ENCODE measurements at regions not wholly inside any gene's neighbourhood (a gene's known extent, or its start where the extent isn't known, plus 50 kb on each side); places are given as distances from the start of the nearest gene placed in this dataset.

- Histone ChIP-seq H3K27me3 (no peaks in the 10 kb centered on the region), H3K9me3 (no peaks in the 10 kb centered on the region), H3K36me3 (no peaks in the 10 kb centered on the region), H3K4me1 (no peaks in the 10 kb centered on the region), H3K4me3 (no peak overlapping the region), H3K27ac (no peak overlapping the region)
- no peak for DNase-seq (ENCODE audit: low spot score in 2 of 2)
- intact Hi-C loops (cut with DNase I), result no loop called here
- no peak for TF ChIP-seq CTCF (IDR thresholded peaks at IDR 0.05)
These were observed 100.0 kb downstream of the ADAMTS15 start for GRCh38 chr11:130548491-130548833.

- TF ChIP-seq CTCF (IDR thresholded peaks at IDR 0.05), result no peak
- Histone ChIP-seq H3K4me3 (no peak overlapping the region), H3K36me3 (no peaks in the 10 kb centered on the region), H3K4me1 (no peaks in the 10 kb centered on the region), H3K27me3 (no peaks in the 10 kb centered on the region), H3K9me3 (no peaks in the 10 kb centered on the region), H3K27ac (no peak overlapping the region)
- no peak for DNase-seq (ENCODE audit: low spot score in 2 of 2)
- intact Hi-C loops (cut with DNase I), result no loop called here
These were observed 101.1 kb downstream of the ADAMTS15 start for GRCh38 chr11:130549393-130549999.

- TF ChIP-seq CTCF (IDR thresholded peaks at IDR 0.05), result no peak
- no peaks in the 10 kb centered on the region for H3K9me3 ChIP-seq
These were observed 101.7 kb downstream of the ADAMTS15 start for GRCh38 chr11:130550150-130550549.

DNA sequence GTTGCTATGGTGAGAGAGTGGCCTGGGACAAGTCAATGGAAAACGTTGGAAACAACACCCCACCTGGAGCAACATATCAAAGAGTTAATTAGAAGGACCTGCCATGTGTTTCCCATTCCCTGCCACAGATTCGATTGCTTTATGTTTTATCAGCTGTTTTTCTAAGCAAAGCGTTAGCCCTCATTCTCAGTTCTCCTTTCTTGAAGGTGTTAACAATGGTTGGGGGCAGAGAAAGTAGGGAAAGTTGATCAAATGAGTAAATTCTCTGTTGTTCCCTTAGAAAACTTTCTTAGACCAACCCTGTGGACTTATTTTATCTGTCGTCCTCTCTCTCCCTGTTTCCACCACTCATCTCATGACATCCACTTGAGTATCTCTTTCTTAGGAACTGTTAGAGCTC, 102.5 kb downstream of the ADAMTS15 start:
- no peaks in the 10 kb centered on the region for H3K27me3 ChIP-seq
- no peak for TF ChIP-seq CTCF (IDR thresholded peaks at IDR 0.05)
- no peak overlapping the region for H3K4me3 ChIP-seq
- no peak for DNase-seq (ENCODE audit: low spot score in 2 of 2)
- intact Hi-C loops (cut with DNase I), result no loop called here
- no peaks in the 10 kb centered on the region for H3K9me3 ChIP-seq
- H3K27ac ChIP-seq, result no peak overlapping the region
- no peaks in the 10 kb centered on the region for H3K4me1 ChIP-seq
- no peaks in the 10 kb centered on the region for H3K36me3 ChIP-seq

More at GRCh38 chr11:130550150-130550549, 101.7 kb downstream of the ADAMTS15 start:
- Histone ChIP-seq H3K4me3 (no peak overlapping the region), H3K36me3 (no peaks in the 10 kb centered on the region), H3K27ac (no peak overlapping the region), H3K4me1 (no peaks in the 10 kb centered on the region), H3K27me3 (no peaks in the 10 kb centered on the region)
- DNase-seq (ENCODE audit: low spot score in 2 of 2), result no peak
- intact Hi-C loops (cut with DNase I), result no loop called here

- H3K4me1 ChIP-seq, result no peaks in the 10 kb centered on the region
- no peaks in the 10 kb centered on the region for H3K27me3 ChIP-seq
- no peak for DNase-seq (ENCODE audit: low spot score in 2 of 2)
- H3K36me3 ChIP-seq, result no peaks in the 10 kb centered on the region
- no peak overlapping the region for H3K27ac ChIP-seq
- no peaks in the 10 kb centered on the region for H3K9me3 ChIP-seq
- intact Hi-C loops (cut with DNase I), result no loop called here
- H3K4me3 ChIP-seq, result no peak overlapping the region
- TF ChIP-seq CTCF (IDR thresholded peaks at IDR 0.05), result no peak
These were observed 102.9 kb downstream of the ADAMTS15 start for GRCh38 chr11:130551388-130551787.

DNA sequence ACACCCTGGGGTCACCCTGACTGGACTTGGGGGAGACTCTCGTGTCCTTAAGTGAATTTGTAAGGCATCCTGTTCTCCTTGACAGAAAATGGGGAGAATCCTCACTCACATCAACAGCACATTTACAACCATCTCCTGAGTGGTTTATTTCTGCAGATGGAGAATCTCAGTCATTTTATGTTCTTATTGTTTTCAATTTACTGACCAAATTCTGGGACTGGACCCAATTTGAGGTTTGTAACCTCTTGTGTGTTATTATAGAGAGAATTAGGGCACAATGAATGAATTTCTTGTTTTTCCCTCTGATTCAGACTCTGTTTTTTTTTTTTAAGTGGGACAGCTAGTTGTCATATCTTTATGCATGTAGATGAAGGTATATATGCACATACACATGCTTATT, 104.9 kb downstream of the ADAMTS15 start:
- H3K27me3 ChIP-seq, result no peaks in the 10 kb centered on the region
- no peaks in the 10 kb centered on the region for H3K36me3 ChIP-seq
- no peak for TF ChIP-seq CTCF (IDR thresholded peaks at IDR 0.05)
- DNase-seq (ENCODE audit: low spot score in 2 of 2), result no peak
- H3K27ac ChIP-seq, result no peak overlapping the region
- no peaks in the 10 kb centered on the region for H3K9me3 ChIP-seq
- no peaks in the 10 kb centered on the region for H3K4me1 ChIP-seq
- no peak overlapping the region for H3K4me3 ChIP-seq
- intact Hi-C loops (cut with DNase I), result no loop called here
